ENCODE measurements at regions not wholly inside any gene's neighbourhood (a gene's known extent, or its start where the extent isn't known, plus 50 kb on each side); places are given as distances from the start of the nearest gene placed in this dataset.
A peak's percentile ranks its signal among the peaks of the same experiment; 100 is the strongest.

- DNase-seq = no peak
Measured at GRCh38 chr14:53601409-53601808, 355.2 kb downstream of the BMP4 start.

GRCh38 chr14:53599221-53599945 is 357.2 kb downstream of the BMP4 start:
- no peak for DNase-seq

- DNase-seq = no peak
Measured at GRCh38 chr14:53596853-53597525, 359.6 kb downstream of the BMP4 start.

- DNase-seq = no peak
Measured at GRCh38 chr14:53591816-53592215, 364.8 kb downstream of the BMP4 start.

GRCh38 chr14:53581504-53581903 is 375.1 kb downstream of the BMP4 start:
- DNase-seq = no peak

GRCh38 chr14:53571641-53572328 is 384.8 kb downstream of the BMP4 start:
- no peak for DNase-seq

- DNase-seq = no peak
Measured at GRCh38 chr14:53570411-53571387, 385.9 kb downstream of the BMP4 start.

- no peak for DNase-seq
Measured at GRCh38 chr14:53569446-53569845, 387.2 kb downstream of the BMP4 start.

GRCh38 chr14:53567236-53567780 is 389.3 kb downstream of the BMP4 start:
- DNase-seq = no peak

GRCh38 chr14:53564870-53565269 is 391.8 kb downstream of the BMP4 start:
- DNase-seq = no peak

- DNase-seq = no peak
Measured at GRCh38 chr14:53563628-53564027, 393.0 kb downstream of the BMP4 start.

- no peak for DNase-seq
Measured at GRCh38 chr14:53553221-53553620, 400.1 kb upstream of the DDHD1 start.

GRCh38 chr14:53551862-53552261 is 398.7 kb upstream of the DDHD1 start:
- DNase-seq = no peak

GRCh38 chr14:53550776-53551175 is 397.7 kb upstream of the DDHD1 start:
- no peak for DNase-seq

GRCh38 chr14:53549956-53550355 is 396.8 kb upstream of the DDHD1 start:
- DNase-seq = no peak

- DNase-seq = no peak
Measured at GRCh38 chr14:53547593-53547992, 394.5 kb upstream of the DDHD1 start.

- no peak for DNase-seq
Measured at GRCh38 chr14:53545217-53545616, 392.1 kb upstream of the DDHD1 start.

GRCh38 chr14:53542732-53543131 is 389.6 kb upstream of the DDHD1 start:
- DNase-seq = no peak

- DNase-seq = no peak
Measured at GRCh38 chr14:53541411-53541810, 388.3 kb upstream of the DDHD1 start.

- peak; percentile 1 for DNase-seq
Measured at GRCh38 chr14:53539489-53540126, 386.5 kb upstream of the DDHD1 start.

- DNase-seq = no peak
Measured at GRCh38 chr14:53538316-53538881, 385.3 kb upstream of the DDHD1 start.
